ENCODE measurements at regions not wholly inside any gene's neighbourhood (a gene's known extent, or its start where the extent isn't known, plus 50 kb on each side); places are given as distances from the start of the nearest gene placed in this dataset.

DNA sequence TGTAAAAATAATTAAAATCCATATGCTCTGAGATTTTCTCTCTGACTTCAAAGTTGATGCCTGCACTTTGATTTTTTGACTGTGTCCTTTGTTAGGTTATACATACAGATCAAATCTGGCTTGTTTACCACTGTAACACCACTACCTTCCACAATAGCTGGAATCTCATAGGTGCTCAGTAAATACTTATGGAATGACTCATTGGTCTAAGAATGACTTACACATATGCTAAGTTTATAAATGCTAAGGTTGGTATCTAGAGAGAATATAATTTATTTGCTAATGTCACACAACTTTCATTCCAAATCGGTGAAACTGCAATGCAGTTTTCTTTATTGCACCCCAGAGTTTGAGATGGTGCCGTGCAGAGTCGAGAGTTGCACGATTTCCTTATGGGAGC, 578.5 kb downstream of the SH2D4B start:
- TF ChIP-seq EZH2 (IDR thresholded peaks at IDR 0.05; ENCODE audit: low read depth, low read length, severe bottlenecking) (no peak), RAD21 (IDR thresholded peaks at IDR 0.05 in 1 of 2, conservative IDR thresholded peaks at IDR 0.05 in 1 of 2; ENCODE audit: low read depth in 2 of 2, low read length in 2 of 2) (no peak), GTF2F1 (IDR thresholded peaks at IDR 0.05; ENCODE audit: borderline replicate concordance, low read depth, low read length) (no peak), RFX5 (IDR thresholded peaks at IDR 0.05; ENCODE audit: borderline replicate concordance, low read depth, low read length) (no peak)
- TF ChIP-seq, protein P1, sequence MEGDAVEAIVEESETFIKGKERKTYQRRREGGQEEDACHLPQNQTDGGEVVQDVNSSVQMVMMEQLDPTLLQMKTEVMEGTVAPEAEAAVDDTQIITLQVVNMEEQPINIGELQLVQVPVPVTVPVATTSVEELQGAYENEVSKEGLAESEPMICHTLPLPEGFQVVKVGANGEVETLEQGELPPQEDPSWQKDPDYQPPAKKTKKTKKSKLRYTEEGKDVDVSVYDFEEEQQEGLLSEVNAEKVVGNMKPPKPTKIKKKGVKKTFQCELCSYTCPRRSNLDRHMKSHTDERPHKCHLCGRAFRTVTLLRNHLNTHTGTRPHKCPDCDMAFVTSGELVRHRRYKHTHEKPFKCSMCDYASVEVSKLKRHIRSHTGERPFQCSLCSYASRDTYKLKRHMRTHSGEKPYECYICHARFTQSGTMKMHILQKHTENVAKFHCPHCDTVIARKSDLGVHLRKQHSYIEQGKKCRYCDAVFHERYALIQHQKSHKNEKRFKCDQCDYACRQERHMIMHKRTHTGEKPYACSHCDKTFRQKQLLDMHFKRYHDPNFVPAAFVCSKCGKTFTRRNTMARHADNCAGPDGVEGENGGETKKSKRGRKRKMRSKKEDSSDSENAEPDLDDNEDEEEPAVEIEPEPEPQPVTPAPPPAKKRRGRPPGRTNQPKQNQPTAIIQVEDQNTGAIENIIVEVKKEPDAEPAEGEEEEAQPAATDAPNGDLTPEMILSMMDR (IDR thresholded peaks at IDR 0.05; ENCODE audit: control extremely low read depth in 1 of 3, insufficient read depth in 1 of 3, low read depth in 1 of 3, low read length in 3 of 3) = no peak
